ENCODE measurements at regions not wholly inside any gene's neighbourhood (a gene's known extent, or its start where the extent isn't known, plus 50 kb on each side); places are given as distances from the start of the nearest gene placed in this dataset.
A peak's percentile ranks its signal among the peaks of the same experiment; 100 is the strongest.

GRCh38 chr2:74745766-74746165 is 88.2 kb upstream of the HK2 start:
- TF ChIP-seq CTCF (IDR thresholded peaks at IDR 0.05; ENCODE audit: insufficient read depth, low read depth, low read length, missing control alignments): no peak
- no peak for DNase-seq (ENCODE audit: low read depth)
- no peak overlapping the region for H3K4me3 ChIP-seq (ENCODE audit: low read length)

- no peak for TF ChIP-seq CTCF (IDR thresholded peaks at IDR 0.05; ENCODE audit: insufficient read depth, low read depth, low read length, missing control alignments)
- no peak overlapping the region for H3K4me3 ChIP-seq (ENCODE audit: low read length)
- peak; percentile 95 for DNase-seq (ENCODE audit: low read depth)
Observed at GRCh38 chr2:74746480-74746879, 87.4 kb upstream of the HK2 start.

- DNase-seq (ENCODE audit: low read depth): peak; percentile 90
- no peak for TF ChIP-seq CTCF (IDR thresholded peaks at IDR 0.05; ENCODE audit: insufficient read depth, low read depth, low read length, missing control alignments)
- no peak overlapping the region for H3K4me3 ChIP-seq (ENCODE audit: low read length)
Observed at GRCh38 chr2:74747411-74748080, 86.4 kb upstream of the HK2 start.

GRCh38 chr2:74748665-74749064 is 85.3 kb upstream of the HK2 start:
- no peak for DNase-seq (ENCODE audit: low read depth)
- no peak overlapping the region for H3K4me3 ChIP-seq (ENCODE audit: low read length)
- no peak for TF ChIP-seq CTCF (IDR thresholded peaks at IDR 0.05; ENCODE audit: insufficient read depth, low read depth, low read length, missing control alignments)

GRCh38 chr2:74749432-74749831 is 84.5 kb upstream of the HK2 start:
- TF ChIP-seq CTCF (IDR thresholded peaks at IDR 0.05; ENCODE audit: insufficient read depth, low read depth, low read length, missing control alignments): no peak
- H3K4me3 ChIP-seq (ENCODE audit: low read length): no peak overlapping the region
- DNase-seq (ENCODE audit: low read depth): no peak

DNA sequence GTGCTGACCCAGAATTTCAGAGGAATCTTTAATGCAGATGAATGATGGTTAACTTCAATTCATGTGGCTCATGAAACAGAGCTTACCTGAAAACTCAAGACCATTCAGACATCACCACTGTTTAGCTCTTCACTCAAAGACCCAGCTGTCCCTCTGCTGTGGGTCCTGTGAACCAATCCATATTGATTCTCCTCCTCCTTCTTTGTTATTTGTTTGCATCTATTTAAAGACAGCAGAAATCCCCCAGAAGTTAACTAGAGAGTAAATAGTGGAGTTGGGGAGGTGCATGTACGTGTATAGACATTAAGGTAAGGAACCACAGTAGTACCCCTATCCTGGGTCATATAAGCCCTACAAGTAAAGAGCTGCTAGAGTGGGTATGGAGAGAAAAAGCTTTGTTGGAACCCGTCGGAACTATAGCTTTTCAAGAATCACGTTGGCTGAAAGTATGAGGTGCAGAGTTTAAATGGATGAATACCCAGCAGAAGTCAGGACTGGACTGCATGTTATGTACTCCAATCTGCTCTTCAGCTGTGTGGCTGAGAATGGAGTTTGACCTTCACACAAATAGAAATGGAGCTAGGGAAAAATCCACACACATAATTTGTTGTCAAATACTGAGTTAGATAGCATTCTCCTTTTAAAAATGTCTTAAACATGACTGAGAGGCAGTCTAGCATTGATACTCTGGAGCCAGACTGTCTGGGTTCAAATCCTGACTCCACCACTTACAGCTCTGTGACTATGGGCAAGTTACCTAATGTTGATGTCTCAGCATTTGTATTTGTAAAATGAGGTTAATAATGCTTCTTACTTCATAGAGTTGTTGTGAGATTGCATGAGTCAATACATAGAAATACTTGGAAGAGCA is 81.7 kb upstream of the HK2 start:
- H3K4me3 ChIP-seq (ENCODE audit: low read length): no peak overlapping the region
- DNase-seq (ENCODE audit: low read depth): peak; percentile 28
- no peak for TF ChIP-seq CTCF (IDR thresholded peaks at IDR 0.05; ENCODE audit: insufficient read depth, low read depth, low read length, missing control alignments)
